ENCODE measurements at regions not wholly inside any gene's neighbourhood (a gene's known extent, or its start where the extent isn't known, plus 50 kb on each side); places are given as distances from the start of the nearest gene placed in this dataset.

DNA sequence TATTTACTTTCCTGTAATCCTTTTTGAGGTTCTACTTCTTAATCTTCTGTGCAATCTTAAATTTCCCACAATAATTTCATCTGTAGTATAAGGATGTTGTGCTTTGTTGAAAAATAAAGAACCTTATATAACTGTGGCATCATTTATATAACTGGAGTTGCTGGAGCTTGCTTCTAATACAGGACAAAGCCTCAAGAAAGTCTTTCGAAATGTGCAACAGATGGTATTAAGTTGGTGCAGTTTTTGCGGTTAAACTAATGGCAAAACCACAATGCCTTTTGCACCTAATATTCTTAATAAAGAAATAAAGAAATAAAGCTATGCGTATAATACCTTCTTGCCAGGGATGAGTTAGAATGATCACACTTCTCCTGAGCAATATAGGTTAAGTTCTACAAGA lies 180.0 kb downstream of the KITLG start:
- intact Hi-C loops (cut with DNase I) = no loop called here
- ATAC-seq (no peak), DNase-seq (ENCODE audit: low spot score) (no peak)

DNA sequence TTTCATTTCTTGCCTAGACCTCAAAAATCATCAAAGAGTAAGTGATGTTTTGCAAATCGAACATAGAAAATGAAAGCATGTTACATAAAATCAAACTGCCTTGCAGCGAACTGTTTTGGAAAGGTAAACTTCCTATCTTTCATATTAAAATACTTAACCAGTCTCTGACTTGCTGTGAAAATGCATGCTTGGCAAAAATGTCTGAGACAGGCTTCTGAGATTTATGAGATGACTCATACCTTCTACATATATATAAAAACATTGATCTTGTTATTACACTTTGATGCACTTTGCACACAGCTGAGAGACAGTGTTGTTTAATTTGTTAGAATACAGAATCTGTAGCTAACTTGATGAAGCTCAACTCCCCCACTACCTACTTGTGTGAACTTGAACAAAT lies 179.1 kb downstream of the KITLG start:
- ATAC-seq (no peak), DNase-seq (ENCODE audit: low spot score) (no peak)
- intact Hi-C loops (cut with DNase I) = no loop called here

DNA sequence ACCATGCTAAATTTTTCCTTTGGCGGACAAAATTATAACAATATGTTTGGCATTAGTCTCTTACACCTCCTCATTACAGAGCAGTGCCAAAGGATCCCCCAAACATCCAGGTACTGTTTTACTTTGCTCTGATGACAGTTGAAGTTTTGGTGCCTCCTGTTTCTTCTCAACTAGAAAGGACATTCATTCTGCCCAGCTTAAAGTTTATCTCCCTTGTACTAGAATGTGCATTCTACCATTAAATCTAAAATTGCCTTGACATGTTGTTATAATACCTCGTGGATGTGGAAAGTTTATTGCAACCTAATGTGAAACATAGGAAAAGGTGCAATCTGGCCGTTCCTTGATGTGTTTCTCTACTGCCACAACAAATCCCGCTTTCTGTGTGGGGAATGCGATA lies 173.4 kb downstream of the KITLG start:
- ATAC-seq = no peak
- intact Hi-C loops (cut with DNase I) = no loop called here

DNA sequence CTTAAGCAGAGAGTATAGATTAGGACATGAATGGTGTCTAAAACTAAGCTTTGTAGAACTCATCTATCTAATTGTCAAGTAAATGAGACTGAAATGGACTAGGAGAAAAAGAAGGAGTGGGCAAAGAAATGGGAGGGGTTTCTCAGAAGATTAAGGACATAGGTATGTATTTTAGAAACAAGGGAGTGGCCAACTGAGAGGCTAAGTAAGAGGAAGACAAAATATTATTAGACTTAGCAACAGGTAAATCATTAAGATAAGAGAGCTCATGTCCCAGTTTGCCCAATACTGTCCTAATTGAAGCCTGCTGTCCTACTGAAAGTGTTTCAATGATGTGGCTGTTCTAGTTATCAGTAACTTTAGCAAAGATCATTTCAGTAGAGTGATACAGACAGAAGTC lies 171.4 kb downstream of the KITLG start:
- no peak for DNase-seq (ENCODE audit: low spot score)
- no peak for ATAC-seq
- intact Hi-C loops (cut with DNase I) = no loop called here

More for the DNA sequence above, 173.4 kb downstream of the KITLG start:
- DNase-seq (ENCODE audit: low spot score) = no peak

DNA sequence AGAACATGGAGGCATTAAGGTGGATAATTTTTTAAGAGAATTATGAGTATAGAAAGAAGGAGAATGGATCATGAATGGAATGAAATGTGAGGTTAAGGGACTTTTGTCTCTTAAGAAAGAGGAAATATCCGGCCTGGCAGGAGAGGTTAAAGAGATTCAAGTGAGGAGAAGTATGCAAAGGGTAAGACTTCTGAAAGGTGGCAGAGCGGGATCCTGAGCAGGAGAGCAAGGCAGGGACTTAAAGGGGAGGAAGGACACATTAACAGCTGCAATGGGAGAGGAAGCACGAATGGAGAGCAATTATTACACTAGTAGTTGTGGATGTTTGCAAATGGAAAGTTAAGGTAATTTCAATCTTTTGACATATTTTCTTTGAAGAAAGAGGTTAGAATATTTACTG lies 171.0 kb downstream of the KITLG start:
- no peak for ATAC-seq
- intact Hi-C loops (cut with DNase I) = no loop called here
- DNase-seq (ENCODE audit: low spot score) = no peak

DNA sequence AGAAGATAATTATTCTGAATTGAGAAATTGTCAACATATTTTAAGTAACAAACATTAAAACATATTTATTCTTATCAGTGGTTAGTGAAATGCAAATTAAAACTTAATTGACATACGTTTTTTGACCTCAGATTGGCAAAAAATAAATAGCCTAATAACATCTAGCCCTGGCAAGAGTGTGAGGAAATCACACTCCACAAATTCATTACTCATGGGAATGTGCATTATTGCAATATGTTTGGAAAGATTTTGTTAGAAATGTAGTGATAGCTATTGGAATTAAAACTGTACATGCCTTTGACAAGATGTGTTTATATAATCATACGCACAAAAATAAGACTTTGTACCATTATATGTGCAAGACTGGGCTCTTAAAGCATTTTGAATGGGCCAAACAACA lies 168.6 kb downstream of the KITLG start:
- intact Hi-C loops (cut with DNase I) = no loop called here
- ATAC-seq = no peak
- no peak for DNase-seq (ENCODE audit: low spot score)

DNA sequence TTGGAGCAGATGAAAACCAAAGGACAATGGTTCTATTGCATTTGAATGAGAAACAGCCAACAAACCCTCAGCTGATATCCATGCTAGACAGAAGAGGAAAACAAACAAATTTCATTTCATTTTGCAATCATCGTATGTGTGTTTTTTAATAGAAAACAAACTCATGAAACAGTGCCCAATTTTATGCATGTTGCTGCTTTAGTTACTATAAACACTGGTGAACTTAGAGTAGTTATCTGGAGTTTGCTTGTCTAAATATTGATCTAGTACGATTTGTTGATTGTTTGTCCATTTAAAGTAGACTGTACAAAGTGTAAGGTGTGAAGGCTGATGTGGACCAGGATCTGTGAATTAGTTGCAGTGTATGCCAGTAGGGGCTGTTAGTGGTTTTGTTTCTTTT lies 166.6 kb downstream of the KITLG start:
- intact Hi-C loops (cut with DNase I) = no loop called here
- ATAC-seq (no peak), DNase-seq (ENCODE audit: low spot score) (no peak)

DNA sequence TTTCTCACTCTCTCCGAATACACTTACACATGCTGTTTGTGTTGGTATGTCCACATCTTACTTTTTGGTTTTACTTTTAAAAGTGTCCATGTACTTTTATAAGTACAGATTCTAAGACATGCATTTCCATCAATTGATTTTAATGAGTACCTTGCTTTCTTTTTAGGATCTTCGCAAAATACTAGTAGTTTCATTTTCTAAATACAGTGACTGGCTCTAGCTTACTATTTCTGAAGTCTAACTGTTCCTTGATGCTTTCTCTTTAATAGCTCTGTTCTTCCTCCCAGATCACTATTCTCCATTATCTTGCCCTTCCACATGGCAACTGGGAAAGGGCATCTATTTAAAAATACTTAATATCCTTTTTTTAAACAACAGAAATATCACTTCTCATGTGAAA lies 164.1 kb downstream of the KITLG start:
- ATAC-seq (no peak), DNase-seq (ENCODE audit: low spot score) (no peak)
- intact Hi-C loops (cut with DNase I) = no loop called here

DNA sequence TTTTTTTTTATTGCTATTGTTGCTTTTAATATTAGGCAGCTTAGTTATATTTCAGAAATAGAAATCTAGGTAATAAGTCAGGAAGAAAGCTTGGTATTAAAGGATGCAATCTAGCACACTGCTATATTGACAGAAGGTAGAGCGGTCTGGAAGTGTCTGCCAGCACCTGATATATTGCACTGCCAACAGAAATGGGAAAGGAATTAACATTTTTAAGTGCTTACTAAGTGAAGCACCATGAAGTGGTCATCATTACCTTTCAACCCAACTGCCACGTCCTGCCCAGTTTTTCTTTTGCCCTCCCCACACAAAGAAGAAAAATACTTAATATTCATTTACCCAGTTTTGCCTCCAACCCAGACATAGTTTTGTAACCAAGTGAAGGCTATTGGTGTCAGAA lies 163.5 kb downstream of the KITLG start:
- intact Hi-C loops (cut with DNase I) = no loop called here
- no peak for DNase-seq (ENCODE audit: low spot score)
- no peak for ATAC-seq

DNA sequence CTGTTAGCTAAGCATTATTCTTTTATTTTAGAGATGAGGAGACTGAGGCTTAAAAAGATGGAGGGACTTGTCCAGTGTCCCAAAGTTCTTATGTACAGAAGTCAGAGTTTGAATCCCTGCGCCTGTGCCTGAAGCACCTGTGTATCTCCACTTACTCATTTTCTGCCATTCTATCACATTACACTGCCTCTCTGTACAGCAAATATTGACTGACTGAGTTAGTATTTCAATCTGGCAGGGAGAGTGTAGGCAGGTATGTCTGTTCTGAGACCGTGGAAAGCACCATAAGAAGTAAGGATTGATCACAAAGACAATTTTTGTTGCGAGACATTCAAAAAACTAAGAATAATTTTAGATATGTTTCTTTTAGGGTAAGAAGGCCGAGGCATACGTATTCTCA lies 162.7 kb downstream of the KITLG start:
- intact Hi-C loops (cut with DNase I) = no loop called here
- no peak for ATAC-seq
- DNase-seq (ENCODE audit: low spot score) = no peak

DNA sequence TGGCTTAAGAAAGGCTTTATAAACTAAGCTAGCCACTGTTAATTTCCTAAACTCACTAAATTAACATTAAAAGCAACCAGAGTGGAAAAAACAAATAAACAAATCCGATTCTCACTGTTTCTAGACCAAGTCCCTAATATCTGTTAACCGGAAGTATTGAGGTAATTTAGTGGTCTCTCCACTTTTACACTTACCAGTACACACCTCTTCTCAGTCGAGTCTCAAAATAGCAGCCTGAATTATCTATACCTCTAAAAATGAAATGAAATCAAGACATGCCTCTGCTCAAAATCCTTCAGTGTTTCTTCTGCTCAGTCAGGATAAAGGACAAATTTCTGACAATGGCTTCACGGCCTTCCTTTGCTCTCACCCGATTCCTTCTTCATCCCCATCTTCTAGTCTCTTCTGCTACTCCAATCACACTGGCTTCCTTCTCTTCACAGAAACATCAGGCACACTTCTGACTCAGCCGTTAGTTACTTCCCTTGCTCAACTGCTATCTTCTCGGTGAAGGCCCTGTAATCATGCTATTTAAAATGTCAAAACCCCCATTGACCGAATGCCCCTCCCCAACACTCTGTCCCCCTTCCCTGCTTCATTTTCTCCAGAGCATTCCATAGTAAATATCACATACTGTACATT lies 161.3 kb downstream of the KITLG start:
- intact Hi-C loops (cut with DNase I) = no loop called here
- ATAC-seq (no peak), DNase-seq (ENCODE audit: low spot score) (no peak)

DNA sequence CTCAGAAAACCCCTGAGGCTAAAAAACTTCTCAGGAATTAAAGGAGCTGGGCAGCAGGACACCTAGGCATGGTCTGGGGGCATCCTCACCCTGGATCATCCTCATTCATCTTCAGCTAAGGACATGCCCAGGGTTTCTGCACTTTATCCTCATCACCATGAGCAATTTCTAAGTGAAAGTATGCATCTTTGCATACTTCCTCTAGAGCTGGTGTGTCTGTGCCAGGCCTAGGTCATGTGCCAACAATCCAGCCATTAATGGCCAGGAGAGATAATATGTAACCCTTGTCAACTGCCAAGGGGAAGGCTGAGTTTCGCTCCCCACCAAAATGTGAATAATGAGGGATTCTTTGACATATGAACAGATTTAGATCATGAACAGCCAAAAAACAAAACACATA lies 160.5 kb downstream of the KITLG start:
- DNase-seq (ENCODE audit: low spot score) (no peak), ATAC-seq (peak; percentile 36)
- intact Hi-C loops (cut with DNase I) = no loop called here

DNA sequence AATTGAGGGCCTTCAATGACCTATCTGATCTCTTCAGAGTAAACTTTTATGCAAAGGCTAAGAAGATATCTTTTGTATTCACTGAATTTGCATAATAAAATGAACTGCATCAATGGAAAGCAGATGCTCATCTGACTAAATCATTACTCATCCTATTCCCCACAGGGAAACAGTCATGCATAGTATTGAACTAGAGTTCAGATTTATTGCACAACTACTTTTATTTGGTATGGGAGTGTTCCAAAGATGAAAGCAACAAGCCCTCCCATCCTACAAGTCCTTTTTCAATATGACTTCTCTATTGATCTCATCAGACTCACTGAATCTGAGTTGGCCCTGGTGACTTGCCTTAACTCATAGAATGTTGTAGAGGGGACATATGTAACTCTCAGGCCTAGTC lies 159.8 kb downstream of the KITLG start:
- peak; percentile 98 for ATAC-seq
- intact Hi-C loops (cut with DNase I) = no loop called here

DNA sequence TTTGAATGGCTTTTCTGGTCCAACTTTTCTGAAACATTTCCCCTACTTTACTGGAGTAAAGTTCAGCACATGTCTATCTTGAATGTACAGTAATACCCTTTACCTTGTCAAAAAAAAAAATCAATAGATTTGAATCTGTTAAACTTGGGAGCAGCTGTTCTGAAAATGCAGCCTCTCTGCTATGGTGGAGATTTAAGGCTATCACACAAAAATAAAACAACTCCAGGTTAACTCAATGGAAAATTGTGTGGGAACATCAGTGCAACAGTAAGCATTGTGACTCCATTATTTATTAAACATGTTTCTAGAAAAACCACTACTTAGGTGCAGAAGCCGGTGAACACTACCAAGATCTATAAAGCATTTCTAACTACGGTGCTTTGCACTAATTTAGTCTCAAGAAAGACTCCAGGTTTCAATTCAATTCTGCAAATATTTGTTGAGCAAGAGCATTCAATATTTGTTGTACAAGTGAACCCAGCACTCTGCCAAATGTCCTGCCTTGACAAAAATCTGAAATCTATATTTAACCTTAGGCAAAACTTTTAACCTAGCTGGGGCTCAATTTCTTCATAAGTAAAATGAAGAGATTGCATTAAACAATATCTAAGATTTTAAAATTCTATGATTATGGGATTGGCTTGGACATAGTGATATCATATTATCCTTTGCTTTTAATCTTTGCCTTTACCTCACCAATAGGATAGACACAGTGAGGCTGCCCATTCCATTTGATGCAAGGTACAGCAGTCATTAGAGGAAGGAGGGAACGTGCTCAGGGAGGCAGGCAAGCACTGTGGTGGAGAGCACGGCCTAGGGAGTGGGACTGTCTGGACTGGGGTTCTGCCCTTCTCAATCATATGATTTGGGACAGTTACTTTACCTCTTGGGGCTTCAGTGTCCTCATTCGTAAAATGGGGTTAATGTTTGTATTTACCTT lies 155.2 kb downstream of the KITLG start:
- DNase-seq (ENCODE audit: low spot score) (no peak), ATAC-seq (no peak)
- intact Hi-C loops (cut with DNase I) = no loop called here

More for the DNA sequence above, 159.8 kb downstream of the KITLG start:
- no peak for DNase-seq (ENCODE audit: low spot score)

DNA sequence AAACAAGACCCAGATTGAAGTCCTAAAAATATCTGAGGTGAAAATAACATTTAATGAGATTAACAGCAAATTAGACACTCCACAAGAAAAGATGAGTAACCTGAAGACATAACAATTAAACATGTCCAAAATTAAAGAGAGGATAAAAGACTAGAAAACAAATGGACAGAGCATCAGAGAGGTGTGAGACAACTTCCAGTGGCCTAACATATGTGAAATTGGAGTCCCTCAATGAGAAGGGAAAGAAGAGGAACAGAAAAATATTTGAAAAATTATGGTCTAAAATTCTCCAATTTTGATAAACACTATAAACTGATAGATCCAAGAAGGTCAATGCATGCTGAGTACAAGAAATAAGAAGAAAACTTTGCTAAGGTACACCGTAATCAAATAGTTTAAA lies 151.9 kb downstream of the KITLG start:
- ATAC-seq (no peak), DNase-seq (ENCODE audit: low spot score) (no peak)
- intact Hi-C loops (cut with DNase I) = no loop called here

DNA sequence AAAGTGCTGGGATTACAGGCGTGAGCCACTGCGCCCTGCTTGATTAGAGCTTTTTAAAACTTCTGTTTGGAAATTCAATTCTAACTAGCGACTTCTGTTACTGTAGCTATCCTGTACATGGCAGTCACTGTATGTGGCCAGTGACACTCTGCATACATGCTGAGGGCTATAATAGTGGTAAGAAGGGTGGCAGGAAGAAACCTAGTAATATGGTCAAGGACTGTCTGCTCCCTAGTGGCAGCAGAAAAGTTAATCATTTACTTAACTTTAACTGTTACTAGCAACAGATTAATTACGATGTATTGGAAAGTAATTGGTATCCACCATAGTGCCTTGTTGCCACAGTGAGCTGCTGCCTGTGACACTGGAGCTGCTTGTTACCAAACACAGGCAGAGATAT lies 149.0 kb downstream of the KITLG start:
- intact Hi-C loops (cut with DNase I) = no loop called here
- no peak for DNase-seq (ENCODE audit: low spot score)
- no peak for ATAC-seq

DNA sequence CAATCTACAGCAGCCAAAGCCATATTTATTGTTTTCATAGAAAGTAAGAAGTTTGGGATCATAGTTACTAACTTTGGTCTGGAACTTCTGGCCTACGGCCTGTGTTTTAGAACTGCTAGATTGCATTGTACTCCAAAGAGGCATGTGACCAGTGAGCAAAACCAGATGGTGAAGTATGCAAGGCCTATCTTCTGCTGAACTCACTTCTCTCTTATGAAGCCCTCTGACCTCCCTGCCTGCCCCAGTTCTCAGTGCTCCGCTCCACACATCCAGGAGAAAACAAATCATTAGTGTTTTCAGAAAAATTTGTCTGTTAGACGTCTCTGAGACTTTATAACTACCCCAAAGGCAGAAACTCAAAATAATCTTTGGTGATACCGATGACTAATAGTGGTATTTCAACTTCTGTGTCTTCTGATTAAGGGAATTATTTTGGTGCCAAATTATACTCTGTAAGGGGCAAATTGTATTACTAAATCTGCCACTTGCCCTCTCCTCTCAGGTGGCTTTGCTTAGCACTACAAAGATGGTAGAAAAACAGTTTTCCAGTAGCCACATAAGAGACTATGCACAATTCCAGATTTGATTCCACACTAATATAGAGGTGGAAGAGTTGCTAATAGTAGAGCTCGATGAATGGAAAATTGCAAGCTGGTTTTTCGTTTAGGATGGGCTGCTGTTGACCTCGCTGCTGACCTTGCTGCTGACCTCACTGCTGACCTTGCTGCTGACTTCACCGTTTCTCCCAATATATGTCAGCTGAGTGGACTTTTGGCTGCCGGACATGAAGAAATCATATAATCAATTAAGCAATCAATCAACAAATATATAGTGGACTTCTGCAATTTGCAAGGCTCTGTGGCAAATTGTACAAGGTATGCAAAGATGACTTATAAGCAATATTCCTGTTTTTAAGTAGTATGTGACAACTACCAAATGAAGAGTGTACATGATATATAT lies 147.5 kb downstream of the KITLG start:
- DNase-seq (ENCODE audit: low spot score) = no peak
- peak; percentile 93 for ATAC-seq
- intact Hi-C loops (cut with DNase I) = no loop called here

DNA sequence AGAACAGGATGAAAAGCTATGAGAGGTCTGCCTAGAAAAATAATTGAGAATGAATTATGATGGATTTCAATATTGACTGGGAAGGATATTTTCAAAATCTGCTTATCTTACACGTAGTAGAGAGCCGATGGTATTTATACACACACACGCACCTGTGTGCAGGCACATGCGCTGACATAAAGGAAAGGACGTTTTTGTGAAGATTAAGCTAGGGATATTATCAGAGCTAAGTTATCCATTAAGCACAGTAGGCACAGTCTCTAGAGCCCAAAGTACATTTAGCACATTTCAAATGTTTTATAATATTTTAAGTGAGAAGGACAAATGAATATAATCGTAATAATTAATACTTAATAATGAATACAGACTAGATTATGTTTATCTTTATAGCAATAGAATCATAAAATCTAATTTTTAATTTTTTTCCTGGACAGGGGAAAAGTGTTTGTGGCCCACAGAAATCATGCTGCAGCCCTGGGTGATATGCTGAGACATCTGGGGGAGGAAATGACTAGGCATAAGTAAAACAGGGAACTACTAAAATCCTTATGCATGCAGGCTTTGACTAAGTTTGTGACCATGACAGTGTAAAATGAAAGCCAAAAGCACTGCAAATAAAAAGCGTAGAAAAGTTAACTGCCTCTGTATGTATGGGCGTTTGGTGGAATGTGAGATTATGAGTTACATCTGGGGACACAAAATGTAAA lies 146.1 kb downstream of the KITLG start:
- intact Hi-C loops (cut with DNase I) = no loop called here

More for the DNA sequence above, 146.1 kb downstream of the KITLG start:
- DNase-seq (ENCODE audit: low spot score) (no peak), ATAC-seq (peak; percentile 51)
